ENCODE measurements at regions not wholly inside any gene's neighbourhood (a gene's known extent, or its start where the extent isn't known, plus 50 kb on each side); places are given as distances from the start of the nearest gene placed in this dataset.

DNA sequence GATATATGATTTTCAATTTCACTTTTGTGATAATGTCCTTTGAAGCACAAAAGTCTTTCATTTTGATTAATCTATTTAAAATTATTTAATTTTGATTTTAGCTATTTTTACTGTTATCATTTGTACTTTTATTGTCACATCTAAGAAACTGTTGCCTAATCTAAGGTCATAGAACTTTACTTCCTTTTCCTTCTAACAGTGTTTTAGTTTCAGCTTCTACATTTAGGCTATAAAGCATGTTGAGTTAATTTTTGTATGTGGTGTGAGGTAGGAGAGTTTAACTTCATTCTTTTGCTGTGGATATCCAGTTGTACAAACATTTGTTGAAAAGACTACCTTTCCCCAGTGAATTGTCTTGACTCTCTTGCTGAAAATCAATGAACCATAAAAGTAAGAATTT is 204.5 kb downstream of the TM2D1 start:
- DNase-seq, result no peak
- Histone ChIP-seq H3K56ac (ENCODE audit: insufficient read length, low read depth, low read length) (no peak overlapping the region), H3K14ac (ENCODE audit: insufficient read depth, low read length) (no peak overlapping the region), H3T11ph (ENCODE audit: low read length) (no peak overlapping the region), H2BK5ac (ENCODE audit: insufficient read length, low read length) (no peak overlapping the region), H3K4me1 (ENCODE audit: insufficient read depth, low read length) (no peaks in the 10 kb centered on the region), H3K9ac (ENCODE audit: extremely low read depth, insufficient read length, low read length) (no peak overlapping the region), H2AFZ (ENCODE audit: low read length) (no peak overlapping the region), H3K4me2 (ENCODE audit: insufficient read depth, insufficient read length, low read length) (no peak overlapping the region), H2BK15ac (ENCODE audit: low read depth, low read length) (no peak overlapping the region), H2BK12ac (ENCODE audit: insufficient read length, low read depth, low read length) (no peak overlapping the region), H4K8ac (replicated peaks; ENCODE audit: insufficient read length, low read depth, low read length) (no peak overlapping the region), H2BK20ac (ENCODE audit: low read depth, low read length, poor library complexity, severe bottlenecking) (no peak overlapping the region), H3K23me2 (ENCODE audit: insufficient read length, low read depth, low read length, poor library complexity, severe bottlenecking) (no peaks in the 10 kb centered on the region), H4K91ac (ENCODE audit: insufficient read length, low read depth, low read length) (no peak overlapping the region), H3K4ac (ENCODE audit: low read depth, low read length) (no peak overlapping the region), H3K27me3 (ENCODE audit: insufficient read depth, low read length) (no peaks in the 10 kb centered on the region), H2BK120ac (ENCODE audit: low read depth, low read length, poor library complexity, severe bottlenecking) (no peak overlapping the region), H3K23ac (ENCODE audit: insufficient read length, low read depth, low read length) (no peak overlapping the region), H3K79me2 (ENCODE audit: insufficient read depth, low read length) (no peaks in the 10 kb centered on the region), H3K27ac (ENCODE audit: insufficient read length, low read depth, low read length) (no peak overlapping the region), H2AK5ac (ENCODE audit: insufficient read length, low read length) (no peak overlapping the region), H4K5ac (ENCODE audit: insufficient read length, low read depth, low read length) (no peak overlapping the region), H4K20me1 (ENCODE audit: control insufficient read depth, insufficient read depth, insufficient read length) (no peaks in the 10 kb centered on the region), H3K79me1 (ENCODE audit: insufficient read depth, low read depth, low read length, poor library complexity, severe bottlenecking) (no peaks in the 10 kb centered on the region), H3K18ac (ENCODE audit: insufficient read length, low read depth, low read length) (no peak overlapping the region), H3K9me3 (ENCODE audit: control insufficient read depth, low read depth, low read length) (no peaks in the 10 kb centered on the region)
- TF ChIP-seq CTCF (conservative IDR thresholded peaks at IDR 0.05), result no peak
- Mint-ChIP-seq H3K27me3 (ENCODE audit: low read depth) (no peaks in the 10 kb centered on the region), H3K27ac (no peak overlapping the region), H3K4me3 (no peak overlapping the region), H3K4me1 (no peaks in the 10 kb centered on the region), H3K36me3 (ENCODE audit: insufficient read depth in 1 of 3, low read depth in 3 of 3) (no peaks in the 10 kb centered on the region), H3K9me3 (no peaks in the 10 kb centered on the region; a peak in 1 of 5 replicates)

Measured in H9 (cell line).